Gastrocnemius medialis (tissue), 4 donors: ENCODE measurements at regions not wholly inside any gene's neighbourhood (a gene's known extent, or its start where the extent isn't known, plus 50 kb on each side); places are given as distances from the start of the nearest gene placed in this dataset.

ENCODE experiments used
- ATAC-seq, 2 donors: fragments of 150-250 bp; one replicate each; pipeline ENCODE4 v1.9.1; 2016
- DNase-seq, 2 donors: peaks; one replicate each; pipeline ENCODE4 v3.0.0-alpha.2; 2019
- H3K27ac ChIP-seq, 4 donors: fragments of 200-600 bp; sonication (generic); 1 replicate in 1 of 4; 2 replicates in 3 of 4; pipeline ENCODE4 v1.5.1; 2016 to 2018; ENCODE audit warnings: mild to moderate bottlenecking in 2 of 4, moderate library complexity in 1 of 4
- H3K27me3 ChIP-seq, 3 donors: fragments of 200-600 bp; sonication (generic) in 2 of 3; 1 replicate in 1 of 3; 2 replicates in 2 of 3; pipeline versions ENCODE4 v1.5.1 to v1.6.0; 2016 to 2019; ENCODE audit warnings: mild to moderate bottlenecking in 1 of 3, moderate library complexity in 1 of 3
- H3K36me3 ChIP-seq, 2 donors: fragments of 200-600 bp; sonication (generic) in 1 of 2; one replicate each; pipeline ENCODE4 v1.5.1; 2017 to 2018
- H3K4me1 ChIP-seq, 2 donors: fragments of 200-600 bp; sonication (generic) in 1 of 2; one replicate each; pipeline ENCODE4 v1.5.1; 2016 to 2017; ENCODE audit warnings: mild to moderate bottlenecking in 2 of 2
- H3K4me3 ChIP-seq, 4 donors: fragments of 200-600 bp; sonication (generic) in 3 of 4; 1 replicate in 1 of 4; 2 replicates in 3 of 4; pipeline ENCODE4 v1.5.1; 2016 to 2019; ENCODE audit warnings: mild to moderate bottlenecking in 2 of 4
- H3K9me3 ChIP-seq, 3 donors: fragments of 200-600 bp; sonication (generic) in 2 of 3; 1 replicate in 1 of 3; 2 replicates in 2 of 3; pipeline ENCODE4 v1.5.1; 2016 to 2019
- POLR2A ChIP-seq, 2 donors: fragments of 450-650 bp; IDR thresholded peaks; one replicate each; pipeline ENCODE4 v1.6.1; 2017; ENCODE audit warnings: antibody characterized with exemption in 2 of 2, mild to moderate bottlenecking in 2 of 2, moderate library complexity in 2 of 2
- in situ Hi-C, 4 donors: fragments of 200-750 bp; cut with MboI; loops; one replicate each; pipeline versions ENCODE4 v1.15.0 to v1.8.0; 2017; ENCODE audit warnings: low sequenced_read_pairs in 4 of 4
- intact Hi-C: fragments of 100-400 bp; cut with DNase I; formaldehyde crosslinking; loops from one replicate; pipeline ENCODE4 v1.15.1; 2023; ENCODE audit warnings: low total_unique reads
- TF ChIP-seq, protein P1 (sequence below), 5 experiments: fragments of 450-650 bp in 3 of 5; fragments of 200-600 bp in 2 of 5; sonication (generic) in 2 of 5; IDR thresholded peaks in 4 of 5; conservative IDR thresholded peaks in 1 of 5; 1 replicate in 4 of 5; 2 replicates in 1 of 5; pipeline ENCODE4 v1.5.1; 2016 to 2019; ENCODE audit warnings: antibody characterized with exemption in 5 of 5, mild to moderate bottlenecking in 3 of 5, moderate library complexity in 3 of 5

- H3K9me3 ChIP-seq, result no peaks in the 10 kb centered on the region
- intact Hi-C loops, result no loop called here
- TF ChIP-seq POLR2A (IDR thresholded peaks at IDR 0.05), result no peak
- TF ChIP-seq, protein P1, sequence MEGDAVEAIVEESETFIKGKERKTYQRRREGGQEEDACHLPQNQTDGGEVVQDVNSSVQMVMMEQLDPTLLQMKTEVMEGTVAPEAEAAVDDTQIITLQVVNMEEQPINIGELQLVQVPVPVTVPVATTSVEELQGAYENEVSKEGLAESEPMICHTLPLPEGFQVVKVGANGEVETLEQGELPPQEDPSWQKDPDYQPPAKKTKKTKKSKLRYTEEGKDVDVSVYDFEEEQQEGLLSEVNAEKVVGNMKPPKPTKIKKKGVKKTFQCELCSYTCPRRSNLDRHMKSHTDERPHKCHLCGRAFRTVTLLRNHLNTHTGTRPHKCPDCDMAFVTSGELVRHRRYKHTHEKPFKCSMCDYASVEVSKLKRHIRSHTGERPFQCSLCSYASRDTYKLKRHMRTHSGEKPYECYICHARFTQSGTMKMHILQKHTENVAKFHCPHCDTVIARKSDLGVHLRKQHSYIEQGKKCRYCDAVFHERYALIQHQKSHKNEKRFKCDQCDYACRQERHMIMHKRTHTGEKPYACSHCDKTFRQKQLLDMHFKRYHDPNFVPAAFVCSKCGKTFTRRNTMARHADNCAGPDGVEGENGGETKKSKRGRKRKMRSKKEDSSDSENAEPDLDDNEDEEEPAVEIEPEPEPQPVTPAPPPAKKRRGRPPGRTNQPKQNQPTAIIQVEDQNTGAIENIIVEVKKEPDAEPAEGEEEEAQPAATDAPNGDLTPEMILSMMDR (IDR thresholded peaks at IDR 0.05 in 4 of 5, conservative IDR thresholded peaks at IDR 0.05 in 1 of 5), result no peak
- H3K36me3 ChIP-seq, result no peaks in the 10 kb centered on the region
- no peaks in the 10 kb centered on the region for H3K27me3 ChIP-seq
- in situ Hi-C loops, result no loop called here
- H3K4me1 ChIP-seq, result no peaks in the 10 kb centered on the region
- DNase-seq (no peak), ATAC-seq (no peak)
- no peak overlapping the region for H3K4me3 ChIP-seq
- H3K27ac ChIP-seq, result no peak overlapping the region
These were observed 155.8 kb upstream of the ZFP42 start for GRCh38 chr4:187839765-187840164.

GRCh38 chr4:187840814-187841213, 154.8 kb upstream of the ZFP42 start:
- in situ Hi-C loops (no loop called here), intact Hi-C loops (no loop called here)
- ATAC-seq (no peak), DNase-seq (no peak)
- no peak overlapping the region for H3K4me3 ChIP-seq
- no peaks in the 10 kb centered on the region for H3K36me3 ChIP-seq
- H3K27ac ChIP-seq, result no peak overlapping the region
- no peaks in the 10 kb centered on the region for H3K4me1 ChIP-seq
- H3K27me3 ChIP-seq, result no peaks in the 10 kb centered on the region
- TF ChIP-seq, protein P1 (IDR thresholded peaks at IDR 0.05 in 4 of 5, conservative IDR thresholded peaks at IDR 0.05 in 1 of 5), result no peak
- no peak for TF ChIP-seq POLR2A (IDR thresholded peaks at IDR 0.05)
- H3K9me3 ChIP-seq, result no peaks in the 10 kb centered on the region

- H3K4me3 ChIP-seq, result no peak overlapping the region
- no peaks in the 10 kb centered on the region for H3K9me3 ChIP-seq
- no peaks in the 10 kb centered on the region for H3K27me3 ChIP-seq
- no peak for ATAC-seq
- in situ Hi-C loops (no loop called here), intact Hi-C loops (no loop called here)
- DNase-seq, result no peak
- TF ChIP-seq POLR2A (IDR thresholded peaks at IDR 0.05), result no peak
- H3K4me1 ChIP-seq, result no peaks in the 10 kb centered on the region
- no peak overlapping the region for H3K27ac ChIP-seq
- no peaks in the 10 kb centered on the region for H3K36me3 ChIP-seq
These were observed 145.9 kb upstream of the ZFP42 start for GRCh38 chr4:187849556-187850225.

DNA sequence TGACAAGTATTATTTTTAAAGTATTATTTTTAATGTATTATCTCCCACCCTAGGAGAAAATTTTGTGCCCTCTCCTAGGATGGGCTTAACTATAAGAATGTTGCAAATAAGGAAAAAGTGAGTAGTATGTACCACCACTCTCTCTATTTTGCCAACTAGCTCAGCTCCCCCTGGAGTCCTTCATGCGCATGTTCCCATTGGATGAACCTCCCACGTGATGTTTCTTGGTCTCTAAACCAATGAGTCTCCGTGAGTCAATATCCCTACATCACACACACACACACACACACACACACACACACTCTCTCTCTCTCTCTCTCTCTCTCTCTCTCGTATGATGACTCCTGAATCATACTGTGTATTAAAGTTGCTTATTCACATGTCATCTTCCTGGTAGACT, 129.7 kb upstream of the ZFP42 start:
- TF ChIP-seq, protein P1 (IDR thresholded peaks at IDR 0.05 in 4 of 5, conservative IDR thresholded peaks at IDR 0.05 in 1 of 5), result no peak
- TF ChIP-seq POLR2A (IDR thresholded peaks at IDR 0.05), result no peak
- Histone ChIP-seq H3K4me3 (no peak overlapping the region), H3K36me3 (no peaks in the 10 kb centered on the region), H3K9me3 (no peaks in the 10 kb centered on the region), H3K4me1 (no peaks in the 10 kb centered on the region), H3K27me3 (no peaks in the 10 kb centered on the region), H3K27ac (no peak overlapping the region)
- intact Hi-C loops, result no loop called here
- ATAC-seq (no peak), DNase-seq (no peak)
- in situ Hi-C loops, result no loop called here

DNA sequence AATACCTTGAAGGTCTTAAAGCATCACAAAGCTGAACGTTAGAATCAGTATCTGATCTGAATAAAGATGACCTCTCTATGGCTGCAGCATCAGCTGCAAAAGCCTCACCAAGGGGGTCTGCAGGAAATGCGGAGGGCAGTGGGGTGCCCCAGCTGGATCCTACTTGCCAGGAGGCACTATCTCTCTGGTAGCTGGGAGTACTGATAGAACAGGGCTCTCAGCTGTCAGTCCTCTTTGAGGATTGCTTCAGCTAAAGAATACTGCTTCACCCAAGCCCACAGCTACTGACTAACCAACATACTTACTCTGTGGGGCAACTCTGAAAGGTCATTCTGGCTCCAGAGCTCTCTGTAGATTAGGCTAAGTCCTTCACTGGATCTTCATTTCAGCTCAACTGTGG, 112.5 kb upstream of the ZFP42 start:
- DNase-seq (no peak), ATAC-seq (no peak)
- H3K36me3 ChIP-seq, result no peaks in the 10 kb centered on the region
- no peaks in the 10 kb centered on the region for H3K4me1 ChIP-seq
- H3K27ac ChIP-seq, result no peak overlapping the region
- intact Hi-C loops, result no loop called here
- in situ Hi-C loops, result no loop called here
- H3K4me3 ChIP-seq, result no peak overlapping the region
- H3K9me3 ChIP-seq, result no peaks in the 10 kb centered on the region
- TF ChIP-seq, protein P1 (IDR thresholded peaks at IDR 0.05 in 4 of 5, conservative IDR thresholded peaks at IDR 0.05 in 1 of 5), result no peak
- no peak for TF ChIP-seq POLR2A (IDR thresholded peaks at IDR 0.05)
- H3K27me3 ChIP-seq, result no peaks in the 10 kb centered on the region
